Breast epithelium (tissue), 4 donors: ENCODE measurements at regions not wholly inside any gene's neighbourhood (a gene's known extent, or its start where the extent isn't known, plus 50 kb on each side); places are given as distances from the start of the nearest gene placed in this dataset.

Source experiments
- DNase-seq, 2 donors: peaks; one replicate each; pipeline ENCODE4 v3.0.0-alpha.2; 2019; ENCODE audit warnings: low spot score in 2 of 2
- H3K27ac ChIP-seq, 2 donors: fragments of 200-600 bp; sonication (generic) in 1 of 2; one replicate each; pipeline ENCODE4 v1.5.1; 2016 to 2019; ENCODE audit warnings: mild to moderate bottlenecking in 1 of 2
- H3K27me3 ChIP-seq, 2 donors: fragments of 200-600 bp; sonication (generic) in 1 of 2; one replicate each; pipeline versions ENCODE4 v1.5.1 to v1.6.0; 2017 to 2019; ENCODE audit warnings: control low read depth in 1 of 2, mild to moderate bottlenecking in 1 of 2
- H3K36me3 ChIP-seq: fragments of 200-600 bp; one replicate; pipeline ENCODE4 v1.5.1; 2019
- H3K4me1 ChIP-seq, 2 donors: fragments of 200-600 bp; sonication (generic); one replicate each; pipeline ENCODE4 v1.5.1; 2016 to 2019; ENCODE audit warnings: control low read depth in 1 of 2
- H3K4me3 ChIP-seq, 3 donors: fragments of 200-600 bp; sonication (generic); 1 replicate in 2 of 3; 2 replicates in 1 of 3; pipeline ENCODE4 v1.5.1; 2016 to 2019; ENCODE audit warnings: mild to moderate bottlenecking in 3 of 3, moderate library complexity in 2 of 3
- H3K9me3 ChIP-seq, 2 donors: fragments of 200-600 bp; sonication (generic) in 1 of 2; one replicate each; pipeline ENCODE4 v1.5.1; 2016 to 2019; ENCODE audit warnings: control low read depth in 1 of 2
- POLR2A ChIP-seq: fragments of 450-650 bp; IDR thresholded peaks from one replicate; pipeline ENCODE4 v1.6.1; 2016; ENCODE audit warnings: antibody characterized with exemption, mild to moderate bottlenecking, moderate library complexity
- POLR2AphosphoS5 ChIP-seq, 3 donors: sonication (generic); formaldehyde crosslinking; IDR thresholded peaks; one replicate each; pipeline ENCODE4 v1.6.1; 2017; ENCODE audit warnings: antibody characterized with exemption in 3 of 3
- intact Hi-C: fragments of 100-400 bp; cut with DNase I; formaldehyde crosslinking; loops from one replicate; pipeline ENCODE4 v1.15.1; 2023; ENCODE audit warnings: low total_unique reads
- TF ChIP-seq, protein P1 (sequence below), 3 donors: fragments of 450-650 bp; IDR thresholded peaks; one replicate each; pipeline ENCODE4 v1.5.1; 2016 to 2017; ENCODE audit warnings: antibody characterized with exemption in 3 of 3, mild to moderate bottlenecking in 3 of 3, moderate library complexity in 3 of 3

- TF ChIP-seq, protein P1, sequence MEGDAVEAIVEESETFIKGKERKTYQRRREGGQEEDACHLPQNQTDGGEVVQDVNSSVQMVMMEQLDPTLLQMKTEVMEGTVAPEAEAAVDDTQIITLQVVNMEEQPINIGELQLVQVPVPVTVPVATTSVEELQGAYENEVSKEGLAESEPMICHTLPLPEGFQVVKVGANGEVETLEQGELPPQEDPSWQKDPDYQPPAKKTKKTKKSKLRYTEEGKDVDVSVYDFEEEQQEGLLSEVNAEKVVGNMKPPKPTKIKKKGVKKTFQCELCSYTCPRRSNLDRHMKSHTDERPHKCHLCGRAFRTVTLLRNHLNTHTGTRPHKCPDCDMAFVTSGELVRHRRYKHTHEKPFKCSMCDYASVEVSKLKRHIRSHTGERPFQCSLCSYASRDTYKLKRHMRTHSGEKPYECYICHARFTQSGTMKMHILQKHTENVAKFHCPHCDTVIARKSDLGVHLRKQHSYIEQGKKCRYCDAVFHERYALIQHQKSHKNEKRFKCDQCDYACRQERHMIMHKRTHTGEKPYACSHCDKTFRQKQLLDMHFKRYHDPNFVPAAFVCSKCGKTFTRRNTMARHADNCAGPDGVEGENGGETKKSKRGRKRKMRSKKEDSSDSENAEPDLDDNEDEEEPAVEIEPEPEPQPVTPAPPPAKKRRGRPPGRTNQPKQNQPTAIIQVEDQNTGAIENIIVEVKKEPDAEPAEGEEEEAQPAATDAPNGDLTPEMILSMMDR (IDR thresholded peaks at IDR 0.05): no peak
- TF ChIP-seq POLR2A (no peak), POLR2AphosphoS5 (IDR thresholded peaks at IDR 0.05) (no peak)
- DNase-seq: no peak
- no peak overlapping the region for H3K27ac ChIP-seq
- H3K36me3 ChIP-seq: no peaks in the 10 kb centered on the region
- no peaks in the 10 kb centered on the region for H3K9me3 ChIP-seq
- no peak overlapping the region for H3K4me3 ChIP-seq
- no peaks in the 10 kb centered on the region for H3K27me3 ChIP-seq
- H3K4me1 ChIP-seq: no peaks in the 10 kb centered on the region
- intact Hi-C loops: no loop called here
These were observed 150.1 kb upstream of the DLGAP1 start for GRCh38 chr18:4605212-4605611.

DNA sequence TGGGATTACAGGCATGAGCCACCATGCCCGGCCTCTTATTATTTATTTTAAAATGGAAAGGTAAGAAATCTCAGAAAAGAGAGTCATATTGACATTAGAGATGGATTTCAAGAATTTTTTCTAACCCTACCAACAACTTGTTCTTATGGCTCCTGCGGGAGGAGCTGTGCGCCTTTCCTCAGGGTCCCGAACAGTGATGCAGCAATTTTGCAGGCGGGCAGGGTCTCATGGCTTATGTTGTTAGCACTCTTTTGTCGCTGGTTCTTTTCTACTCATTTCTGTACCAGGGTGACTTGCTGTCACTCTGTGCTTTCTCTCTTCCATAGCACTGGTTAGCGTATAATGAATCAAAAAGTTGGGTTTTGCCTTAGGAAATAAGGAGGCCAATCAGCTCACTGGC, 148.8 kb upstream of the DLGAP1 start:
- H3K4me1 ChIP-seq: no peaks in the 10 kb centered on the region
- H3K36me3 ChIP-seq: no peaks in the 10 kb centered on the region
- H3K4me3 ChIP-seq: no peak overlapping the region
- no peak for TF ChIP-seq POLR2A
- TF ChIP-seq POLR2AphosphoS5 (IDR thresholded peaks at IDR 0.05): no peak
- TF ChIP-seq, protein P1 (IDR thresholded peaks at IDR 0.05): no peak
- H3K27me3 ChIP-seq: no peaks in the 10 kb centered on the region
- no peak overlapping the region for H3K27ac ChIP-seq
- no peak for DNase-seq
- H3K9me3 ChIP-seq: no peaks in the 10 kb centered on the region
- intact Hi-C loops: loop anchor here (5.0 kb wide), 1 partner anchor 362 kb away; no protein-coding TSS in a partner anchor

GRCh38 chr18:4599312-4599711, 144.2 kb upstream of the DLGAP1 start:
- Histone ChIP-seq H3K27me3 (no peaks in the 10 kb centered on the region), H3K4me1 (no peaks in the 10 kb centered on the region), H3K27ac (no peak overlapping the region), H3K36me3 (no peaks in the 10 kb centered on the region), H3K4me3 (no peak overlapping the region), H3K9me3 (no peaks in the 10 kb centered on the region)
- DNase-seq: no peak
- TF ChIP-seq, protein P1 (IDR thresholded peaks at IDR 0.05): no peak
- TF ChIP-seq POLR2AphosphoS5 (IDR thresholded peaks at IDR 0.05) (no peak), POLR2A (no peak)
- intact Hi-C loops: no loop called here

- intact Hi-C loops: no loop called here
- Histone ChIP-seq H3K36me3 (no peaks in the 10 kb centered on the region), H3K27me3 (no peaks in the 10 kb centered on the region), H3K4me1 (no peaks in the 10 kb centered on the region), H3K27ac (no peak overlapping the region), H3K9me3 (no peaks in the 10 kb centered on the region), H3K4me3 (no peak overlapping the region)
- no peak for DNase-seq
- TF ChIP-seq POLR2AphosphoS5 (IDR thresholded peaks at IDR 0.05) (no peak), POLR2A (no peak)
- TF ChIP-seq, protein P1 (IDR thresholded peaks at IDR 0.05): no peak
These were observed 142.2 kb upstream of the DLGAP1 start for GRCh38 chr18:4597301-4597700.

DNA sequence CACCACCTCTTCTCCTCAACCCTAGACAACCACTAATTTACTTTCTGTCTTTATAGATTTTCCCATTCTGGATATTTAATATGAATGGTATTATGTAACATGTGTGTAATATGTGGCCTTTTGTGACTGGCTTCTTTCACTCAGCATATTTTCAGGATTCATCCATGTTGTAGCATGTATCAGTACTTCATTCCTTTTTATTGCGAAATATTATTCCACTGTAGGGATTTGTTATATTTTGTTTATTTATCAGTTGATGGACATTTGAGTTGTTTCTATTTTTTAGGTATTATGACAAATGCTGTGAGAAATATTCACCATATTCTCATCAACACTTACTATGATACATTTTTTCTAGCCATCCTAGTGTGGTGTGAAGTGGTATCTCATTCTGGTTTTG, 138.8 kb upstream of the DLGAP1 start:
- Histone ChIP-seq H3K9me3 (no peaks in the 10 kb centered on the region), H3K36me3 (no peaks in the 10 kb centered on the region), H3K4me1 (no peaks in the 10 kb centered on the region), H3K27me3 (no peaks in the 10 kb centered on the region), H3K4me3 (no peak overlapping the region), H3K27ac (no peak overlapping the region)
- intact Hi-C loops: no loop called here
- TF ChIP-seq POLR2AphosphoS5 (IDR thresholded peaks at IDR 0.05): no peak
- no peak for DNase-seq

- Histone ChIP-seq H3K27me3 (no peaks in the 10 kb centered on the region), H3K4me3 (no peak overlapping the region), H3K4me1 (no peaks in the 10 kb centered on the region), H3K27ac (no peak overlapping the region), H3K9me3 (no peaks in the 10 kb centered on the region), H3K36me3 (no peaks in the 10 kb centered on the region)
- TF ChIP-seq POLR2AphosphoS5 (IDR thresholded peaks at IDR 0.05) (no peak), POLR2A (no peak)
- TF ChIP-seq, protein P1 (IDR thresholded peaks at IDR 0.05): no peak
- intact Hi-C loops: no loop called here
- DNase-seq: no peak
These were observed 138.4 kb upstream of the DLGAP1 start for GRCh38 chr18:4593459-4593858.
